Stimulated activated CD4-positive, alpha-beta T cell treated with anti-CD3 and anti-CD28 coated beads, Interleukin-12 subunit alpha, Interleukin-12 subunit beta, amount 100 ng/mL, for 48 hours (primary cell): ENCODE measurements at regions not wholly inside any gene's neighbourhood (a gene's known extent, or its start where the extent isn't known, plus 50 kb on each side); places are given as distances from the start of the nearest gene placed in this dataset.

Experiments used
- DNase-seq, 3 donors: peaks; one replicate each; pipeline ENCODE4 v3.0.0-alpha.2; 2020; ENCODE audit warnings: low read depth in 2 of 3, low spot score in 1 of 3

DNA sequence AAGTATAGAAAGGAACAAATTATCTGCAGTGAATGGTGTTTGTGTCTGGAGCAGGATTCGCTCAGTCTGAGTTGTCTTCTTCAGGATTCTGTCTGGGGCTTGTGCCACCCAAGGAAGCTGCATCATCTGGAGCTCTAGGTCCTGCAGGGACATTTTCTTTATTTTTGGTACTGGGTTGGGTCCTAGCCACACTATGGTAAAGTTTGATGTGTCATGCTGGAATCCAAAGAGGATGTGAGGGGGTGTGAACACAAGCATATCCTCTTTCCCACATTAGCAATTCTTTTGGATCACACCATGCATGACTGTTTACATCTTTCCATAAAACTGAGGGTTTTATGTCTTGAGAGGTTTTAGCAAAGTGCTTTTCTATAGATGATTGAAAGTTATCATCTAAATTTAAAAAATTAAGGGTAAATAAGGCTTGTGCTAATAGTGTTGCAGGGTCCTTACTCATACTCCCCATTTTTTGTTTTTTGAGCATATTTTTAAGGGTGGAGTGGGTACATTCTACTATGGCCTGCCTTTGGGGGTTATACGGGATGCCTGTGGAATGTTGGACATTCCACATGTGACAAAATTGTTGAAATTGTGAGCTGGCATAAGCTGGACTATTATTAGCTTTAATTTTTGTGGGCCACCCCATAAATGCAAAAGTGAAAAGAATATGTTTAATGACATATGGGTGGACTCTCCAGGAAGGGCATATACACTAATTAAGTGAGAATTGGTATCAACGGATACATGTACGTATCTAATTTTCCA is 152.0 kb upstream of the HMCN1 start:
- DNase-seq = no peak

DNA sequence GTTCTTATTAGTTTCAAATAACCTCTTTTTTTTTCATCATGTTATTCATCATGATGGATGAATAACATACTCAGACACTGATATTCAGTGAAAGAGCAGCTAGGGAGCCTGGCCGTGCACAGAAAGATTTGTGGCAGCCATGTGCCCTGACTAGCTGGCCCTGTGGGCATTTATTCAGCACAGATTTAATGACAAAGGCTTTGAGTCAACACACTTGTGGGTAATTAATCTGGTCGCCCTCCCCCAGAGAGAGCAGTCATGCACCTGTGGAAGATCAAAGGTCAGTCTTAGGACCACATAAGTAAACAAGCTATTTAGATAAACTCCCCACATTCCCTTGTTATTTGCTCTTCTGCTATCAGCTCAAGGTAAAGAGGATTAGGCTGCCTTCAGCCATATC is 153.2 kb upstream of the HMCN1 start:
- no peak for DNase-seq

- DNase-seq = no peak
These were observed 155.9 kb upstream of the HMCN1 start for GRCh38 chr1:185578293-185578692.

DNA sequence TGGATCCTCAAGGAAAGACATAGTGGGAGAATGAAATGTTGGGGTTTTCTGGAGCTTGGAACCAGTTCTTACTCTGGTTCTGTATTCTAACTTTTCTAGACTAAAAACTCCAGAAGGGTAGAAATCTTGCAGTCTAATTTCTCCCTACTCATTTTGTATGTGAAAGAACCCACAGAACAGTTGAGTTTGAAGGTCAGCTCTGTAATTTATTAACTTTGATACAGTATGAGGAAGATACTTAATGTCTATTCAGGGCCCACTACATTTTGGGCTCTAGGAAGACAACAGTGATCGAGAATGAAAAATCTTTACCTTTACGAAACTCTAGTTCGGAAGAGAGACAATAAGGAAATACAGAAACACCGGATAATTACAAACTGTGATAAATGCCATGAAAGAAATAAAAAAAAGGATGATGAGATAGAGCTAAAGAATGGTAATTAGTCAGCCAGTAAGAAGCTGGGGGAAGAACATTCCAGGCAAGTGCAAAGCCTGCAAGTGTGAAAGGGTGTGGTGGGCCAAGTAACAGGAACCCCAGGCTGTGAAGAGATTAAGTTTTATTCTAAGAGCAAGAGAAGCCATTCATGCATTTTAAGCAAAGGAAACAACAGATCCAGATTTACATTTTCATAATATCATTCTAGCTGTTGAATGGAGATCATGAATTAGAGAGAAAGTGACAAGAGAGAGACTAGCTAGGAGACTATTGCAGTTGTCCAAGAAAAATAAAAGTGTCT is 159.9 kb upstream of the HMCN1 start:
- no peak for DNase-seq

DNA sequence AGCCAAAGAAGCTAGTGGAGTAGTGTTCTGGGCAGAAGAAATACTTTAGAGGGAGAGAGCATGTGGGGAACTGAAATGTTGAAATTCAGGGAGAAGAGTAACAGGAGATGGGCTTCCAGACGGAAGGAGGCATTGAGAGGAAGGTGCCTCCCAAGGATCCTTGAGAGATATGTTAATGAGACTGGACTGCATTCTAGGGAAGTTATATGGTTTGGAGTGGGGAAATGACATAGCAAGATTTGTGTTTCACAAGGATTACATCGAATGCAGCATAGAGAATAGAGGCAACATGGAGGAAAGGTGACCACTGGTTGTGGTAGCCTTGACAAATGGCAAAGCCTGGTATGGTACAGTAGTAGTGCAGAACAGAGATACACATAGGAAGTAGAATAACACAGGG is 160.5 kb upstream of the HMCN1 start:
- no peak for DNase-seq

GRCh38 chr1:185573162-185573561 is 161.0 kb upstream of the HMCN1 start:
- DNase-seq = no peak

DNA sequence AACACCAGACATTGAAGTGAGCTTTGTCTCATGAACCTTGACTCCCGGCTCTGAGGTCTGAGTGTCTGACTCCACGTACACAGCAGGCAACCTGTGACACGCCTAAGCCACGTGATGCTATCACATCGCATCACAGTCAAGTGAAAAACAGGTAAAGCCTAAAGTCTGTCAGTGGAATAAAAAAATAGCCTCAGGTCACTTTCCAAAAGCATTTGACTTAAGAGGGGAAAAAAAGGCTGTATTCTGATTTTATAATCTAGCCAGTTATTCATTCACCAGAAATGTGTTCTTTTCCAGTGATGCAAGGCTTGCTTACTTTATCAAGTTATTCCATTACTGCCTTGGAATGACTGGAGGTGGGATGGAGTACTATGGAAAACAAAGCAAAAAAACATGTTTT is 163.2 kb upstream of the HMCN1 start:
- no peak for DNase-seq

- no peak for DNase-seq
These were observed 165.8 kb upstream of the HMCN1 start for GRCh38 chr1:185568155-185569123.

- no peak for DNase-seq
These were observed 166.8 kb upstream of the HMCN1 start for GRCh38 chr1:185567440-185567839.

DNA sequence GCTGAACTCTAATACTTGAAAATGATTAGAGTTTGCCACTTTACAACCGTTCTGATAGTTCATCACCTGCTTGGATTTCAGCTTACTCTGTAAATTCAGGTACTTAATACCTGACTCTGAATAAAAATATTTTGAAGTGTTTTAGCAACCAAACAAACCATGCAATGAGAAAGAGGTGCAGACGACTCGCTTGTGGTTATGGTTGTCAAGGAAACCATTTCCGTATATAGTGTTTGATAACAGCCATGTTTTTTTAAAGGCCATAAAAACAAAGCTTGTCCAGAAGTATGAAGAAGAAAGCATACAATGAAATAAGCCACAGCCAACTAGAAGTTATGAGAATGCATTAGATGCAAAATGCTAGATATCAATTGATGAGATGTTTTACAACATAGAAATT is 167.2 kb upstream of the HMCN1 start:
- DNase-seq = peak in 1 of 3 donors; percentile 34

GRCh38 chr1:185565302-185565701 is 168.9 kb upstream of the HMCN1 start:
- no peak for DNase-seq

DNA sequence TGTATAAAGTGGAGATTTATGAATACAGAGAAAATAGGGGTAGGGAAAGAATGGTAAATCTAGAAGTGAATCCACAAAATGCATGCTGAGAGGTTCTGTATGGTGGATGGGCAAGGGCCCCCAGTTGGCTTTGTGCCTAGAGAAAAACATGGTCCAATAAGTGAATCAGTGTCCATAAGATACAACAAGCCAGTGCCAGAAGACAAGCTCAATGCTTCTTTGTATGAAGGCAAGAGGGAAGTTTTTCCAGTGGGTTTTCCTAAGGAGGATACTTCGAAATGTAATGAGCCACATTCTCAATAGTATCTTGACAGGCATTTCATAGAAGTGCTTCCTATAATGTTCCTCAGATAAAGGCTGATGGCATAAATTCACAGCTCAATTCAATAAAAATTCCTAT is 169.4 kb upstream of the HMCN1 start:
- DNase-seq = no peak

- DNase-seq = no peak
These were observed 171.5 kb upstream of the HMCN1 start for GRCh38 chr1:185562461-185563359.

GRCh38 chr1:185561629-185562028 is 172.6 kb upstream of the HMCN1 start:
- no peak for DNase-seq

DNA sequence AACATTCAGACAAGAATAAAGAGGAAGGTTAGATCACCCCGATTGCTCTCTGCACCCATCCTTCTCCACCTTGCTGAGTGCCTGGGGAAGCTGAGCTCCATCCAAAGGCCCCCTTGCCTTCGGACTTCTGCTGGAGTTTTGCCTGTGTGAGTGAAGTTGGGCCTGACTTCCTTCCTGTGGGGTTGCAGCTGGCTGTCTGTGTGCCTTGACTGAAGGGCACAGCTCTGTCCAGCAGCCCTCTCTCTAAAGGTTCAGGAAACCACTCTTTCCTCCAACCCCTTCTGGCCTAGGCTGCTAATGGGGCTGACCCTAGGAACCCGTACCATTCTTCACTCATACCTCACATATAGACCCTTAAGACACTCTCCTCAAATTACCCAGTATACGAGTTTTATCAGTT is 173.4 kb upstream of the HMCN1 start:
- DNase-seq = no peak

- peak; percentile 21 to 47 (median 44) for DNase-seq
These were observed 174.4 kb upstream of the HMCN1 start for GRCh38 chr1:185559684-185560331.

GRCh38 chr1:185559151-185559550 is 175.0 kb upstream of the HMCN1 start:
- DNase-seq = no peak

- DNase-seq = no peak
These were observed 177.6 kb upstream of the HMCN1 start for GRCh38 chr1:185556561-185556960.

DNA sequence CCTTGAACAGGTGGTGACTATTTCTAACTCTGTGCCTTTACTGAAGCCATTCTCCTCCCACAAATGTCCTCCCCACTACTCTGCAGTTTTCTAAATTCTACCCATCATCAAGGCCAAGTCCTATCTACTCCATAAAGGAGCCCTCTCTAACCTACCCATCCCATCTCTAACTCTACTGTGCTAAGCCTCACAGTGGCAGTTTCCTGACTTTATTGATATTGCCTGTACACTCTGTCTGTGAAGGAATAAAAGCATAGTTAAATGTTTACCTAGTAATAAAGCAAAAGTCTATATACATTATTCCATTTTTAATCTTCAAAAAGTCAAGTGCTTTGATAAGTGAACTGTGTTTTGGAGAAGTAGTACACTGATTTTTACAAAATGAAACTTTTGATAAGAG is 178.4 kb upstream of the HMCN1 start:
- DNase-seq = no peak

DNA sequence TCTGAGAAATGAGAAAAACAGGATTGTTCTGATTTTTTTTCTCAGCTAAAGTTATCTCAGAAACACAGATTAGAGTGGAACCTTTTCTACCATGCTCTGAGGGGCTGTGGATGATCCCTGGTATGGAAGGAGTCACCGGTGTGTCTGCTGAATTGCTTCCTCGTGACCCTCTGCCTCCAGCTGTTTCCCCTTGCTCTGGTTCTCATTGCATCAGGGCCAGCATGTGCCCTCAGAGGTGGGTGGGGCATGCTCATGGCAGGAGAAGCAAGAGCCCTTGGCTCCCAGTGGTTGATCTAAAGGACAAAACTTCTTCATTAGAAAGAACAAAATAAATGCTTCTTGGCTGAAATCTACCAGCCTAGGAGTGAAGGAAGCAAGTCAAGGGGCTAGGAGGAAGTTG is 183.2 kb upstream of the HMCN1 start:
- no peak for DNase-seq
